ENCODE measurements at regions not wholly inside any gene's neighbourhood (a gene's known extent, or its start where the extent isn't known, plus 50 kb on each side); places are given as distances from the start of the nearest gene placed in this dataset.

GRCh38 chr2:137775529-137775928 lies 188.7 kb upstream of the HNMT start:
- no peak for TF ChIP-seq ZBTB7A (IDR thresholded peaks at IDR 0.05; ENCODE audit: low read depth)
- no peak for TF ChIP-seq CREB1 (IDR thresholded peaks at IDR 0.05; ENCODE audit: low read depth)
- no peak for TF ChIP-seq USF1 (IDR thresholded peaks at IDR 0.05)
- no peak for TF ChIP-seq EP300 (IDR thresholded peaks at IDR 0.05; ENCODE audit: borderline replicate concordance)
- TF ChIP-seq EGR1 (IDR thresholded peaks at IDR 0.05), result no peak
- TF ChIP-seq TAF1 (IDR thresholded peaks at IDR 0.05; ENCODE audit: low read depth), result no peak
- TF ChIP-seq MAX (IDR thresholded peaks at IDR 0.05), result no peak
- TF ChIP-seq CEBPB (IDR thresholded peaks at IDR 0.05), result no peak
- no peak for TF ChIP-seq NFIC (IDR thresholded peaks at IDR 0.05)
- TF ChIP-seq YY1 (IDR thresholded peaks at IDR 0.05; ENCODE audit: low read depth), result no peak
- no peak for TF ChIP-seq TEAD4 (IDR thresholded peaks at IDR 0.05)
- no peak for TF ChIP-seq TCF12 (IDR thresholded peaks at IDR 0.05; ENCODE audit: low read depth)
- no peak for TF ChIP-seq REST (IDR thresholded peaks at IDR 0.05; ENCODE audit: low read depth)
- no peak for TF ChIP-seq FOXM1 (IDR thresholded peaks at IDR 0.05; ENCODE audit: borderline replicate concordance, low read depth)
- TF ChIP-seq RAD21 (IDR thresholded peaks at IDR 0.05; ENCODE audit: low read depth), result no peak

- TF ChIP-seq MAX (IDR thresholded peaks at IDR 0.05), result no peak
- no peak for TF ChIP-seq TAF1 (IDR thresholded peaks at IDR 0.05; ENCODE audit: low read depth)
- no peak for TF ChIP-seq NFIC (IDR thresholded peaks at IDR 0.05)
- no peak for TF ChIP-seq ZBTB7A (IDR thresholded peaks at IDR 0.05; ENCODE audit: low read depth)
These were observed 187.6 kb upstream of the HNMT start for GRCh38 chr2:137776697-137777096.

GRCh38 chr2:137797641-137798040 lies 166.6 kb upstream of the HNMT start:
- no peak for TF ChIP-seq MAX (IDR thresholded peaks at IDR 0.05)
- TF ChIP-seq RAD21 (IDR thresholded peaks at IDR 0.05; ENCODE audit: low read depth), result no peak
- no peak for TF ChIP-seq REST (IDR thresholded peaks at IDR 0.05; ENCODE audit: low read depth)
- TF ChIP-seq FOXM1 (IDR thresholded peaks at IDR 0.05; ENCODE audit: borderline replicate concordance, low read depth), result no peak
- no peak for TF ChIP-seq ZBTB7A (IDR thresholded peaks at IDR 0.05; ENCODE audit: low read depth)
- TF ChIP-seq TCF12 (IDR thresholded peaks at IDR 0.05; ENCODE audit: low read depth), result no peak
- TF ChIP-seq YY1 (IDR thresholded peaks at IDR 0.05; ENCODE audit: low read depth), result no peak
- no peak for TF ChIP-seq TAF1 (IDR thresholded peaks at IDR 0.05; ENCODE audit: low read depth)

GRCh38 chr2:137799600-137799999 lies 164.7 kb upstream of the HNMT start:
- no peak for TF ChIP-seq USF1 (IDR thresholded peaks at IDR 0.05)
- TF ChIP-seq TCF12 (IDR thresholded peaks at IDR 0.05; ENCODE audit: low read depth), result no peak
- TF ChIP-seq YY1 (IDR thresholded peaks at IDR 0.05; ENCODE audit: low read depth), result no peak
- no peak for TF ChIP-seq MAX (IDR thresholded peaks at IDR 0.05)
- TF ChIP-seq ZBTB7A (IDR thresholded peaks at IDR 0.05; ENCODE audit: low read depth), result no peak
- no peak for TF ChIP-seq EGR1 (IDR thresholded peaks at IDR 0.05)
- no peak for TF ChIP-seq CREB1 (IDR thresholded peaks at IDR 0.05; ENCODE audit: low read depth)
- TF ChIP-seq RAD21 (IDR thresholded peaks at IDR 0.05; ENCODE audit: low read depth), result no peak
- TF ChIP-seq NFIC (IDR thresholded peaks at IDR 0.05), result no peak
- no peak for TF ChIP-seq EP300 (IDR thresholded peaks at IDR 0.05; ENCODE audit: borderline replicate concordance)
- no peak for TF ChIP-seq FOXM1 (IDR thresholded peaks at IDR 0.05; ENCODE audit: borderline replicate concordance, low read depth)
- no peak for TF ChIP-seq TEAD4 (IDR thresholded peaks at IDR 0.05)
- no peak for TF ChIP-seq REST (IDR thresholded peaks at IDR 0.05; ENCODE audit: low read depth)
- TF ChIP-seq TAF1 (IDR thresholded peaks at IDR 0.05; ENCODE audit: low read depth), result no peak
- TF ChIP-seq CEBPB (IDR thresholded peaks at IDR 0.05), result no peak

All from Ishikawa (cell line).